GM18498 (cell line): ENCODE measurements at regions not wholly inside any gene's neighbourhood (a gene's known extent, or its start where the extent isn't known, plus 50 kb on each side); places are given as distances from the start of the nearest gene placed in this dataset.
"Not testable (repeated sequence)": the region's sequence is repeated elsewhere in the genome, so short reads cannot be mapped to it uniquely, and the experiment has no call there.

Experiments used
- ATAC-seq: cut with Tn5 transposase; IDR thresholded peaks from one replicate; pipeline ENCODE4 v1.9.1; 2021; ENCODE audit warnings: mild to moderate bottlenecking, moderate library complexity; ENCODE audit not compliant: unreplicated experiment

DNA sequence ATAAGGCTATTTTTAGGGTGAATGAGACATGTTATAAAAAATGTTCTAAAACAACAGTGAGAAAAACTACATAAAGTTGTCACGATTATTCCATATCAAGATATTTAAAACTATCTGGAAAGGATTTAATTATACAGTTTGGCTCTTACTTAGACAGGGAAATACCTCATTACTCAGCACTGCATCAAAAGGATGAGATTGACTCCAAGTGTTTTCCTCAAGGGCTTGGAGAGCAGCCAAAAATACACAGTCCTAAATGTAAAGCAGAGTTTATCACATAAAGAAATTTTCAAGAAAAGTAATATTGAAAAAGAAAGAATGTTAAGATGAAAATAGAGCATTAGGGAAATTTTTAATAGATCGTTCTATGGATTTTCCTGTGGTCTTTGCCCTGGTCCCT lies 285.5 kb upstream of the NETO1 start:
- ATAC-seq: no peak

DNA sequence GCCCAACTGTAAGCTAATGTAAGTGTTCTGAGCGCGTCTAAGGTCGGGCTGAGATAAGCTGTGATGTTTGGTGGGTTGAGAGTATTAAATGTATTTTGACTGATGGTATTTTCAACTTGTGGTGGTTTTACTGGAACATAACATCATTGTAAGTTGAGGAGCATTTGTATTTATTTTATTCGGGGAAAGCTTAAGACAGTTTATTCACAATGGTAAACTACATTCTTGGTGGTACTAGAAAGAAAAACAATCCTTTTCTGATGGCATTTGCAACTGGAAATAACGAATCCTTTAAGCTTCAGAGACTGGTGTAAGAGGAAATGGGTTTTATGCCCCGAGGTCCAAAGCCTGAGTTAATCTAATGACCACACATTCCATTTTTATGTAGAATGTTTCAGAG lies 283.3 kb upstream of the NETO1 start:
- ATAC-seq: no peak

DNA sequence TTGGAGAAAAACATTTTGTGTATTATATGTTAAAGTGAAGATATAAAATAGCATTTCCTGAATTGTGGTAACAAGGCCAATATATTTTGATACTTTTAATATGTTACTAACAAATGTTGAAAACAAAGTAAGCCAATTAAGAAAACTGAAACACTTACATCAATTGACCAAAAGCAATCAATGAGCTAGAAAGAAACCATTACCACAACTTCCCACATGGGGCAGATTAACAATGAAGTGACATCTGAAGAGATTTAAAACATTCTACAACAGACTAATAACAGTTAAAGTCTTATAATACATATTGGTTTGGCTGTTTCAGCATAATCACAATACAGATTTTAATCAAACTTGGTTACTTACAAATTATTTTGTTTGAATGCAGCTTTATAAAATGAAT lies 282.4 kb upstream of the NETO1 start:
- ATAC-seq: no peak

DNA sequence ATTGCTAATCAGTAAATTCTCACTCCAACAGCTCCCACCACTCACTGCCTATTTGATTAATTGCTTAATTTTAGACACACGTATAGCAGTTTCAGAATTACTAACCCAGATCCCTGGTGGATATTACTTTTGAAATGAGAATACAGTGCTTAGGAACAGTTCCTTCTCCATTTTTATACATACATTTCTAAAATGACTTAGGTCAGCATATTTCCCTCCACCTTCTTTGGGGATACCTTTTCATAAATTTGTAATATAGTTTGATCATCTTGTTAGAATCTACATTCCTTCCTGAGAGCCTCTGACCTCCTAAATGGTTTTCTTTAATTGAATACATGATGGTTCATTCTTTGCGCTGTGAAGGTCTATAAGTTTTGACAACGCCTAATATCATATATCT lies 279.8 kb upstream of the NETO1 start:
- ATAC-seq: no peak

DNA sequence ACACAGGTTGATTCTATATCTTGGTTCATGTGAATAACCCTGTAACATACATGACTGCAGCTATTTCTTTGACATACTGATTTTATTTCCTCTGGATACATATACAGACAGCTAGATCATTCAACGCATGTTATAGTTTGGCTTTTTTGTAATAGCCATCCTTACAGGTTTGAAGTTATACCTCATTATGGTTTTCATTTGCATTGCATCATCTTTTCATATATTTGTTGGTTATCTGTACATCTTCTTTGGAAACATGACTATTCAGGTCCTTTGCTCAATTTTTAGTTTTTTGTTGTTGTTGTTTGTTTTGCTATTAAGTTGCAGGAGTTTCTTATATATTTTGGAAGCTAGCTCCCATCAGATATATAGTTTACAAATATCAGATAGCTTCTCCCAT lies 276.2 kb upstream of the NETO1 start:
- ATAC-seq: no peak

DNA sequence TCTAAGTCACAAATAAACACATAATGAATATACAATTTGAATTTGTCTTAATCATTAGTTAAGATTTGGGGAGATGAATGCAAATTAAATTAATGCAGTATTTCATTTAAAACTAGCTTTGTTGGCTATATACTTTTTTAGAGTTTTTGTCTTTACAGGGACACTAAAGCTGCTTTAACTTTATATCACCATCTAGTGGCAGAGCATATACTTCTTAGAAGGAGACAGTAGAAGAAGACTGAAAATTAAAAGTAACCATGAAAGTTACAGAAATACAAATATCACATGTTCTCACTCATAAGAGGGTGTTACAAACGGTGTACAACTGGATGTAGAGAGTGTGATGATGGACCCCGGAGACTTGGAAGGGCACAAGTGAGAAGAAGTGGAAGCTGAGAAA lies 268.3 kb upstream of the NETO1 start:
- ATAC-seq: peak; percentile 74

DNA sequence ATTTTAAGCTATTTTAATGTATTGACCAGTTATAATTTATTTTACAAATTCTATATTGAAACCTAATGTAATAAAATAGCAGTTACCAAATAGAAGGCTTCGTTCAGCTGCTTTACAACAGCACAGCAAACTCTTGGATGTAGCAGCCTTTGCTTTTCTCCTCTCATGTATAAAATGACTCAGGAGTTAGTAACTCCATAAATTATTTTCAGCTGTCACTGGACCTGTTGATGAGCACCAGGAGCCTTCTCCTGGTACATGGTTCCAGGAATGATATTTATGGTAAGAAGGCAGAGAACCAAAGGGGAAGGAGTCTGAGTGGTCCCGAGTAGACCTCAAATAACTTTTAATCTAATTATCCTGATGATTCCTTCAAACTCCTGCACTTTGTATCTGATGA lies 256.4 kb upstream of the NETO1 start:
- ATAC-seq: no peak

DNA sequence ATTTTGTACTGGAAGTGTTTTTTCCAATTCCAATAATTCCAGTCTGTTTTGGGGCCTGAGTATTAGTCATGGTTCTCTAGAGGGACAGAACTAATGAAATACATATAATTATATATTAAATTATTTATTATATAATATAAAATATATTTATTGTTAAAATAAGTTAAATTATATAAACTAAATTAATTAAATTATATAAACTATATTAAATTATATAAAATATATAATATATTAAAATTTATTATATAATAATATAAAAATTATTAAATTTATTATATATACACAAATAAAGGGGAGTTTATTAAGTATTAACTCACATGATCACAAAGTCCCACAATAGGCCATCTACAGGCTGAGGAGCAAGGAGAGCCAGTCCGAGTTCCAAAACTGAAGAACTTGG lies 253.4 kb upstream of the NETO1 start:
- ATAC-seq: no peak

DNA sequence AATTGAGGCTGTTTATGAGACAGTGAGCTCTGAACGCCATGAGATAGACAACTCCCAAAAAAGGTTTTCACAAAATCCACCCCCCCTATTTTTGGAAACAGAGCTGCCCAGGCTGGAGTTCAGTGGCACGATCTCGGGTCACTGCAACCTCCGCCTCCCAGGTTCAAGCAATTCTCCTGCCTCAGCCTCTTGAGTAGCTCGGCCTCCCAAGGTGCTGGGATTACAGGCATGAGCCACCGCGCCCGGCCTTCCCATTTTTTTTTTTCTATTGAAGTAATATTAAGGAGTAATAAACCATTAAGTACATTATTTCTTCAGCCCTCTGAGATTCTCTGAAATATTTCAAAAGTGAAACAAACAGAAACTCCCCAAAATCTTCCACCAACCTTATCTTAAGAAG lies 252.8 kb upstream of the NETO1 start:
- ATAC-seq: no peak

DNA sequence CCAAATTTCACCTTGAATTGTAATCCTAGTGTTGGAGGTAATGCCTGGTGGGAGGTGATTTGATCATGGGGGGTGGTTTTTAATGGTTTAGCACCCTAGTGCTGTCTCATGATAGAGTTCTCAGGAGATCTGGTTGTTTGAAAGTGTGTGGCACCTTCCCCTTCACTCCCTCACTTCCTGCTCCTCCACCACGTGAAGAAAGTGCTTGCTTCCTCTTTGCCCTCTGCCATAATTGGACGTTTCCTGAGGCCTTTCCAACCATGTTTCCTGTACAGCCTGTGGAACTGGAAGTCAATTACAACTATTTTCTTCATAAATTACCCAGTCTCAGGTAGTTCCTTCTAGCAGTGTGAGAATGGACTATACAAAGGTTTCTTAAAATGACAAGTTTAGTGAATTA lies 251.8 kb upstream of the NETO1 start:
- ATAC-seq: no peak

DNA sequence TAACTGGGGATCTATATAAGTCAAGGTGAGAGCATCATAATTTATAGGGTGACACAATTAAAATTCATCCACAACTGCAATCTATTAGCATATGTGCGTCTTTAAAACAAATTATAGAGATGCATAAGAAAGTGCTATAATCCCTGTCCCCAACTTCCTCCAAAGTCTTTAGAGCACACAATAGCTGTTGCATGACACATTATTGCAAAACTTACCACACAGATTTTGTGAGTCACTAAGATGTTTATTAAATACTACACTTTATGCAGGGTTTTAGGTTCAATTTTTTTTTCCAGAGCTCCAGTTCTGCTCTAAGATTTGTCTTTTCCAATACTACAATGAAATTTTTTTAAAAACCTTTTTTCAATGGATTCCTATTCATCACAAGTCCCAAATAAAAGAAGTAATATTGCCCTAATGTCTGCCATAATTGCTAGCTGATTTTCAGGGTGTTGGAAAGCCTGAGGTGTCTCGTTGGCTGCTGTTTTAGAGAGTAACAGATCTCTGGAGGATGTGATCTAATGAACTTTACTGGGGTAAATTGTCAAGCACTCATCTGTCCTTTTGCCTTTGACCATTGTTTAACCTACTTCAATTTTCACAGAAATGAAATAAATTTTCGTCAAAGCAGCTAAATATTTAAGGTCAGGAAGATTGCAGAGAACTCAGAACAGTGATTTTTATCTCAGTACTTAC lies 250.5 kb upstream of the NETO1 start:
- no peak for ATAC-seq

DNA sequence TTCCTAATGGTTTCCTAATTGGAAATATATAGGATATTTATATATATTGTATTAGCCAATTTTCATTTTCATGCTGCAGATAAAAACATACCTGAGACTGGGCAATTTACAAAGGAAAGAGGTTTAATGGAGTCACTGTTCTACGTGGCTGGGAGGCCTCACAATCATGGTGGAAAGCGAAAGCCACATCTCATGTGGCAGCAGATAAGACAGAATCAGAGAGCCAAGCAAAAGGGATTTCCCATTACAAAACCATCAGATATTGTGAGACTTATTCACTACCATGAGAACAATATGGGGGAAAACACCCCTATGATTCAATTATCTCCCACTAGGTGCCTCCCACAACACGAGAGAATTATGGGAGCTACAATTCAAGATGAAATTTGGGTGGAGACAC lies 242.5 kb upstream of the NETO1 start:
- no peak for ATAC-seq

DNA sequence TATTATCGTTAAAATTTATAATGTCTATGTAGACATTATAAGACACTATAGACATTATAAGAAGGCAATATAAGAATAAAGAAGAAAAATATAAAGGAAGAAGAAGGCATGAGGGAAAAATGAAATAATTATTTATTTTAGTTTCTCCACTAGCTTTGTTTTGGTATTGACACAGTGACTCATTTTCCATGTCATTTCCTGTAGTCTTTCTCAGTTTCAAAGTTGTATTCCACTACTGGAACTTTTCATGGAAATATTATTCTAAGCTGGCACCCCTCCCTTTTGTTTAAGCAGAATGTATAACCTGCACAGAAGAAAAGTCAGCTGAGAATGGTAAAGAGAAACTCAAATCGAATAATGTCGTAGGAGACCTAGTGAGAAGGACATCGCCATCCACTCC lies 234.2 kb upstream of the NETO1 start:
- no peak for ATAC-seq

DNA sequence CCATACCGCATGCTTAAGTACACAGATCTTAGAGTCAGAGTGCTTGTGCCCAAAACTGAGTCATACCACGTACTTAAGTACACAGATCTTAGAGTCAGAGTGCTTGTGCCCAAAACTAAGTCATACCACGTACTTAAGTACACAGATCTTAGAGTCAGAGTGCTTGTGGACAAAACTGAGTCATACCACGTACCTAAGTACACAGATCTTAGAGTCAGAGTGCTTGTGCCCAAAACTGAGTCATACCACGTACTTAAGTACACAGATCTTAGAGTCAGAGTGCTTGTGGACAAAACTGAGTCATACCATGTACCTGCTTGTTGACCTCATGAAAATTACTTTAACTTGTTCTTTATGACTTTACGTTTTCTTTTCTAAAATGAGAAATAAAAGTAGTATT lies 233.7 kb upstream of the NETO1 start:
- ATAC-seq: not testable (repeated sequence)

DNA sequence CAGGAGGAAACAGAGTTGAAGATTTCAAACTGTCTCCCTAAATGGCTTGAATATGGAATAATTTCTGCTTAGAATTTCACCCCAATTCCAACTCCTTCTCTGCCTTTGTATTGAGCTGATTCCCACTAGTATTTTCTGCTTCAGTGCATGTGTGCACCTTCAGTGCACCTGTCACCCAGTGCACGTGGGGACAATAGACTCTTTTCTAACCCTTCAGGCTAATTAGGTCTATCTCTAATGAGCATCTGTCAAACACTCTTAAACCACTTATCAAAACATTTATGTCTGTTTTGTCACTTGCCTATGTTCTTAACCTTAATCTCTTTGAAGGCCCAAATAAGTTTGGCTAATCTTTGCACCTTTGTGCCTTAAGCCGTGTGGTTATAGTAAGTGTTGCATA lies 232.0 kb upstream of the NETO1 start:
- ATAC-seq: no peak

DNA sequence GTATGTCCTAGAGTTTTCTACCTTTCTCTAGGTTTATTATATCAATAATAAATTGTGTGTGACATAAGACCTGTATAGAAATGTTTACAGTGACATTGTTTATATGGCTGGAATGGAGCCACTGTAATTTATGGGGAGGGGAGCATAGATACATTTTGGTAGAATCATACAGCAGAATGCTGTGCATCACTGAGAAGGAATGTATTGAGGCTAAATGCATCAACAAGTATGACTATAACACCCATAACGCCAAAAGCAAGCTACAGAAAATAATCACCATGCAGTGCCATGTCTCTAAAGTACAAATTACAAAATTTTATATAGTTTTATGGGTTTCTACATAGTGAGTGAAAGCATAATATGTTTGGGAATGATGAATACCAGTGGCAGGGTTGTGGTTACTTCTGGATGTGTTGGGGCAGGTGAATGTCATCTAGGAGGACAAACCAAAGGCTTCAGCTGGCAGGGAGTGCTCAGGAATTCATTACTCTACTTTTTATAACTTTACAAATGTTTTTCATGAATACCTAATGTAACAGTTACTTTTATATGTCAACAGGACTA lies 226.0 kb upstream of the NETO1 start:
- ATAC-seq: no peak

DNA sequence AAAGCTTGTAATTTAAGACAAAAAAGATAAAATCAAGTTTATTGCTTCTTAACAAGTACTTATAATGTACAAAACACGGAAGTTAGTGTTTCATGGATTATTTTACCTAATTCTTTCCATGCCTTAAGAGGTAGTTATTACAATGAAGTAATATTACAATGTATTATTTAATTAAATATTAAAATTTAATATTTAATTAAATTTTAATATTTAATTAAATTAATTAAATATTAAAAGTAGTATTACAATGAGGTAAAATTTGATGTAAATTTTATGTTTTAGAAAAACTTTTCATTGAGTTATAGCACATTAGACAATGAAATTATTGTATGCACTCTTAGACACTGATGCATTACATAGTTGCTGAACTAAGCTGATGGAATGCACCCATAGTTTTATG lies 220.7 kb upstream of the NETO1 start:
- ATAC-seq: no peak

DNA sequence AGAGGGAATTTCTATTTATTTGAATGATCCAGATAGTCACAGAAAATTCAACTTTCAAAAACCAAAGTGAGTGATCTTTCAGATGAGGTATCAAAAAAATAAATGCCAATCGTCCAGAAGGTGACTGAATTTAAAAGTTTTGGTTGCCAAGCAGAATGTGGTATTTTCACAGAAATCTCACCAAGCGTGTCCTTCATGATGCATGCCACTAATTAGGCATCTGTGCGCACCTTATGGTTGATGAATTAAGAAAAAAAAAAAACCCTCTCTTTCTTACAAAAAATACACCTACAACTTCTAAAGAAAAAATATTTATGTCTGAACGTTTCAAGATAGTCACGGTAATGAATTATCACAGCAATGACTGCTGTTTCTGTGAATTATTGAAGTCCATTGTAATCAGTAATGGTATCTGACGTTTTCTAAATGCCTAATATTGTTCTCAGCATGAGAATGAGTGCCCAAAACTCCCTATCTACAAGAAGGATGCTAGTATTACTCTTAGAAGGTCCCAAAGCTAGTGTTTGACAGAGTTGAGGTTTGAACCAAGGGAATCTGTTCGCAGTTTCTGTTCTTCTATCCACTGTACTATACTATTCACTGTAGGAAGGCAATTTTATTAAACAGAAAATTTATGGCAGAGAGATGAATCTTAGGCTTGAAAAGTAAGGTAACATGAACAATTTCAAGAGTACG lies 219.6 kb upstream of the NETO1 start:
- ATAC-seq: no peak

DNA sequence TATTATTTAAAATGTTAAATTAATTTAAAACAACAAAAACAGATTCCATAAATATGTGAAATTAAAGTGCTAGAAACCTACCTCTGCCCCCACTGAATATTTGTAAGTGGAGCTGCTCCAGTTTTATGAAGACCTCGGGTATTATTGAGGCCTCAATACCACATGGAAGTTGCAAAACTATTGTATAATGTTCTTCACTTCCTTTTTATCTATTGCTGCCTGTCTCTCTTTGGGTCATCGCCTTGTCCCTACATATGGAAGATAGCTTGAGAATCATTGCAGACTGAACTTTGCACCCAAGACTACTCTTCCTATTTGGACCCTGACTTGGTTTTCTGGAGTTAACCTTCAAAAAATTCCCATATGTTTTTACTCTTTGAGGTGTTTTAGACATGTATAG lies 212.1 kb upstream of the NETO1 start:
- no peak for ATAC-seq

DNA sequence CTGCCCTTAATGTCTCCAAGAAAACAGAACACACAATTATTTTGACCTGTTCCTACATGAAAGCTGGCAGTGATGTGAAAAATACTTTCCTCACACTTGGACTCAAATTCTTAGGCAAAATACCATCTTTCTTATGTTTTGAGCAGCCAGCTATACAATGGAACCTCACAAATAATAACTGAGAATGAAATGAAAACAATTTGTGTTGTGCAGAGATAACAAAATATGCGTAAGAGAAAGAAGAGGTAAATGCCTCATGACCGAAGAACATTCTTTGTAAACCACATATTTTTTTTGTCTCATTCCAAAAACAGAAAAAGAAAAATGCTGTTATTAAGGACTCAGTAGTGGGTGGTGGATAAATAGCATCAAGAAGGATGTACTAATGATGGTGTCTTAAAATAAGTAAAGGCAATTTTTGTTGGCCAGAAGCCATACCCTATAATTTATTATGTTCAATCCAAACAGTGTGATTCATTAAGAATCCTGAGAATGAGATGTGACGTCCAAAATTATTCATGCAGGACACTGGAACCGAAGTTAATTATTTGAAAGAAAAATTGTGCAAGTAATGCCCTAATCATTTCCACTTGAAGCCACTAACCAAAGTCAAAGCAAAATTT lies 193.0 kb upstream of the NETO1 start:
- ATAC-seq: no peak

DNA sequence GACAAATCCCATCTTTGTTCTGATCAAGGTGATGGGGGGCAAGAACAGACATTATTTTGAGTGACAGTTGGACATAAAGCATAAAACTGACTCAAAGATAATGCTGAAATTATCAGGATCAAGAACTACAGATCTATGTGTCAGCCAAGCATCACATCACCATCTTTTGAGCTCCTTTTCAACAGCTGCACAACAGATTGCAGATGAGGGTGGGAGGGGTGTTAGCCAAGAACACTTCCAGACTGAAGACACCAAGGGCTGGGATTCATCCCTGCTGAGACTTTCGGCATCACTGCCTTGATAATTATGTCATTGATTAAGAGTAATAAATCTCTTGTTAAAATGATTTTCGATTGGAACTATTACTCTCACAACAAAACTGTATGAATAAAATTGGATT lies 191.5 kb upstream of the NETO1 start:
- no peak for ATAC-seq

DNA sequence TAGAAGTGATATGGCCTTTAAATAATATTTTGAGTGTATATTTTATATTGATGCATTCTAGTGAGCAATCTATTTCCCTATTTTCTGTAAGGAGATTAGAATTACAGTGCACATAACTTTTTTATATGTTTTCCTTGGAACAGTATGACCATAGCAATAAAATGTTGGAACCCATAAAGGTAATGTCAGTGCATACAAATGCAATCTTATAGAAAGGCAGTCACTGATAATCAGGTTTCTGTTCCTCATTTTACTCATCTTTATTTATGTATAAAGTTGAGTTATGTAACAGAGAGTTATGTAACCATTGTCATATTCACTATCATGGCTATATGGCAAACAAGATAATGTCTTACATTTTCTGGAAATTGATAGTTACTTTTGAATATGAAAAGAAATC lies 179.9 kb upstream of the NETO1 start:
- ATAC-seq: peak; percentile 55
